Spinal cord (tissue), 9 donors: ENCODE measurements at regions not wholly inside any gene's neighbourhood (a gene's known extent, or its start where the extent isn't known, plus 50 kb on each side); places are given as distances from the start of the nearest gene placed in this dataset.

Experiments used
- DNase-seq, 6 donors: peaks; one replicate each; pipeline versions ENCODE4 v3.0.0 to v3.0.0-alpha.2; 2013 to 2015; ENCODE audit warnings: low spot score in 6 of 6, low read depth in 4 of 6
- H3K27ac ChIP-seq: one replicate; pipeline ENCODE4 v1.5.1; 2013; ENCODE audit warnings: low read depth, low read length, control low read depth
- H3K27me3 ChIP-seq: one replicate; pipeline ENCODE4 v1.6.1; 2013; ENCODE audit warnings: low read length; ENCODE audit not compliant: control insufficient read depth, insufficient read depth
- H3K36me3 ChIP-seq: one replicate; pipeline ENCODE4 v1.6.1; 2013; ENCODE audit warnings: low read length; ENCODE audit not compliant: control insufficient read depth, insufficient read depth
- H3K4me1 ChIP-seq: one replicate; pipeline ENCODE4 v1.6.1; 2013; ENCODE audit warnings: low read length; ENCODE audit not compliant: control insufficient read depth, insufficient read depth
- H3K4me3 ChIP-seq: one replicate; pipeline ENCODE4 v1.5.1; 2013; ENCODE audit warnings: low read depth, low read length, control low read depth
- H3K9me3 ChIP-seq: one replicate; pipeline ENCODE4 v1.6.1; 2013; ENCODE audit warnings: low read length; ENCODE audit not compliant: control insufficient read depth, insufficient read depth
- WGBS: methylation state at CpG from one replicate; pipeline ENCODE4 v1.1.5; 2013; ENCODE audit warnings: missing lambda C conversion rate; ENCODE audit not compliant: insufficient coverage; 5-methylcytosine and 5-hydroxymethylcytosine counted together
- donor health status: healthy.

GRCh38 chr2:158038901-158039300 is 62.8 kb upstream of the UPP2 start:
- WGBS = 88% methylated on average over 5 of the region's 5 CpGs
- H3K4me3 ChIP-seq = no peak overlapping the region
- no peaks in the 10 kb centered on the region for H3K9me3 ChIP-seq
- H3K27me3 ChIP-seq = no peaks in the 10 kb centered on the region
- H3K4me1 ChIP-seq = peaks cover 4% of the 10 kb centered on the region
- no peaks in the 10 kb centered on the region for H3K36me3 ChIP-seq
- no peak for DNase-seq
- H3K27ac ChIP-seq = no peak overlapping the region

GRCh38 chr2:158034198-158034866 is 67.3 kb upstream of the UPP2 start:
- WGBS = 31% methylated on average over 4 of the region's 7 CpGs

GRCh38 chr2:158031371-158031770 is 70.3 kb upstream of the UPP2 start:
- Histone ChIP-seq H3K9me3 (no peaks in the 10 kb centered on the region), H3K4me3 (no peak overlapping the region), H3K27ac (no peak overlapping the region), H3K36me3 (no peaks in the 10 kb centered on the region), H3K27me3 (peaks cover 2% of the 10 kb centered on the region), H3K4me1 (no peaks in the 10 kb centered on the region)
- WGBS = 90% methylated on average over 4 of the region's 4 CpGs
- DNase-seq = no peak

More at GRCh38 chr2:158034198-158034866, 67.3 kb upstream of the UPP2 start:
- H3K36me3 ChIP-seq = no peaks in the 10 kb centered on the region
- H3K27me3 ChIP-seq = peaks cover 2% of the 10 kb centered on the region
- no peaks in the 10 kb centered on the region for H3K4me1 ChIP-seq
- no peak overlapping the region for H3K4me3 ChIP-seq
- peak in 5 of 6 donors; percentile 47 to 94 (median 65) for DNase-seq
- no peak overlapping the region for H3K27ac ChIP-seq
- H3K9me3 ChIP-seq = no peaks in the 10 kb centered on the region

- H3K27me3 ChIP-seq = no peaks in the 10 kb centered on the region
- no peak overlapping the region for H3K4me3 ChIP-seq
- H3K9me3 ChIP-seq = no peaks in the 10 kb centered on the region
- 88% methylated on average over 8 of the region's 11 CpGs for WGBS
- peak in 1 of 6 donors; percentile 40 for DNase-seq
- H3K36me3 ChIP-seq = no peaks in the 10 kb centered on the region
- peak overlapping the region; percentile 75 for H3K27ac ChIP-seq
- no peaks in the 10 kb centered on the region for H3K4me1 ChIP-seq
Observed at GRCh38 chr2:158025255-158025996, 76.2 kb upstream of the UPP2 start.

- WGBS = 0% methylated on average over 1 of the region's 4 CpGs
- H3K27me3 ChIP-seq = no peaks in the 10 kb centered on the region
- no peaks in the 10 kb centered on the region for H3K36me3 ChIP-seq
- no peak overlapping the region for H3K27ac ChIP-seq
- no peaks in the 10 kb centered on the region for H3K4me1 ChIP-seq
- H3K4me3 ChIP-seq = no peak overlapping the region
- peak in 5 of 6 donors; percentile 29 to 87 (median 57) for DNase-seq
- H3K9me3 ChIP-seq = no peaks in the 10 kb centered on the region
Observed at GRCh38 chr2:158024288-158024898, 77.3 kb upstream of the UPP2 start.

- WGBS = 100% methylated on average over 1 of the region's 1 CpG
- no peak overlapping the region for H3K27ac ChIP-seq
- no peaks in the 10 kb centered on the region for H3K36me3 ChIP-seq
- H3K4me1 ChIP-seq = no peaks in the 10 kb centered on the region
- H3K27me3 ChIP-seq = no peaks in the 10 kb centered on the region
- no peak for DNase-seq
- no peaks in the 10 kb centered on the region for H3K9me3 ChIP-seq
- no peak overlapping the region for H3K4me3 ChIP-seq
Observed at GRCh38 chr2:158022888-158023287, 78.8 kb upstream of the UPP2 start.

- Histone ChIP-seq H3K4me1 (no peaks in the 10 kb centered on the region), H3K4me3 (no peak overlapping the region), H3K36me3 (no peaks in the 10 kb centered on the region), H3K27ac (no peak overlapping the region), H3K9me3 (no peaks in the 10 kb centered on the region), H3K27me3 (no peaks in the 10 kb centered on the region)
- no CpG with 5 or more reads among the region's 3 CpGs for WGBS
- DNase-seq = no peak
Observed at GRCh38 chr2:158021226-158021625, 80.5 kb upstream of the UPP2 start.

- no peak for DNase-seq
- Histone ChIP-seq H3K4me1 (peaks cover 5% of the 10 kb centered on the region), H3K27me3 (no peaks in the 10 kb centered on the region), H3K27ac (no peak overlapping the region), H3K9me3 (no peaks in the 10 kb centered on the region), H3K4me3 (no peak overlapping the region), H3K36me3 (no peaks in the 10 kb centered on the region)
- no CpG with 5 or more reads among the region's 4 CpGs for WGBS
Observed at GRCh38 chr2:158015428-158016076, 86.1 kb upstream of the UPP2 start.

- Histone ChIP-seq H3K9me3 (no peaks in the 10 kb centered on the region), H3K4me1 (peaks cover 5% of the 10 kb centered on the region), H3K27ac (peak overlapping the region; percentile 3), H3K27me3 (no peaks in the 10 kb centered on the region), H3K4me3 (no peak overlapping the region), H3K36me3 (no peaks in the 10 kb centered on the region)
- WGBS = 50% methylated on average over 1 of the region's 1 CpG
- DNase-seq = peak in 3 of 6 donors; percentile 26 to 78 (median 40)
Observed at GRCh38 chr2:158013891-158014290, 87.8 kb upstream of the UPP2 start.
